BJ (cell line): ENCODE measurements at regions not wholly inside any gene's neighbourhood (a gene's known extent, or its start where the extent isn't known, plus 50 kb on each side); places are given as distances from the start of the nearest gene placed in this dataset.

Source experiments
- CTCF ChIA-PET: fragments of 350-600 bp; formaldehyde crosslinking; extraction: SDS; loops from one replicate; lab custom pipeline; 2021; ENCODE audit warnings: antibody characterized with exemption, inconsistent platforms; lab: Yijun Ruan, JAX
- POLR2A ChIA-PET: fragments of 300-600 bp; sonication (Branson Sonifier 250); formaldehyde crosslinking; extraction: SDS; loops from one replicate; lab custom pipeline; 2021; ENCODE audit warnings: antibody characterized with exemption; lab: Charles Lee
- DNase-seq: peaks from one replicate; pipeline ENCODE4 v3.0.0-alpha.2; 2011; ENCODE audit warnings: low read depth
- H3K27me3 ChIP-seq: 2 replicates; pipeline ENCODE4 v1.6.0; 2011; ENCODE audit warnings: low read length; ENCODE audit not compliant: control insufficient read depth, insufficient read depth
- H3K36me3 ChIP-seq: 2 replicates; pipeline ENCODE4 v1.5.1; 2011; ENCODE audit warnings: low read length; ENCODE audit not compliant: control insufficient read depth, insufficient read depth
- H3K4me3 ChIP-seq: 2 replicates; pipeline ENCODE4 v1.5.1; 2011; ENCODE audit warnings: low read depth, mild to moderate bottlenecking, control low read depth, low read length
- CTCF ChIP-seq: IDR thresholded peaks from 2 replicates; pipeline ENCODE4 v1.5.1; 2011; ENCODE audit warnings: low read depth, mild to moderate bottlenecking, control low read depth, inconsistent platforms, low read length, moderate library complexity; ENCODE audit not compliant: insufficient read depth

DNA sequence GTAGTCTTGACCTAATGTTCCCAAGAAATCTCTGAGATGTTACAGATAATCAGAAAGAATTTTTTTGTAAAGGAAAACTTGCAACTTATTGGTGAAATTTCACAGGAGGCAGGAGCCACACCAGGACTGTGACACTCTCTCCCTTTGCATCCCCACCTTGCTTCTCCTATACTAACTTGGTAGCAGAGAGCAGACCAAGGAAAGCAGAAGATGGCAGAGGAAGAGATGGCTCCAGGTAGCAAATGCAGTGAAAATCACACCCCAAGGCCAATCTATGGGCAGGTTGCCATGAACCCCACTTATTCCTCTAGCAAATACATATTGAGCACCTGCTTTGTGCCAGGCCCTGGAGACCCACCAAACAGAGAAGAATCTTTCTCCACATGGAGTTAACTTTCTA, 303.4 kb upstream of the C1orf174 start:
- CTCF ChIA-PET, result no interaction called here
- no peak for DNase-seq
- POLR2A ChIA-PET, result no interaction called here
- Histone ChIP-seq H3K27me3 (no peaks in the 10 kb centered on the region), H3K4me3 (no peak overlapping the region), H3K36me3 (no peaks in the 10 kb centered on the region)
- no peak for TF ChIP-seq CTCF

DNA sequence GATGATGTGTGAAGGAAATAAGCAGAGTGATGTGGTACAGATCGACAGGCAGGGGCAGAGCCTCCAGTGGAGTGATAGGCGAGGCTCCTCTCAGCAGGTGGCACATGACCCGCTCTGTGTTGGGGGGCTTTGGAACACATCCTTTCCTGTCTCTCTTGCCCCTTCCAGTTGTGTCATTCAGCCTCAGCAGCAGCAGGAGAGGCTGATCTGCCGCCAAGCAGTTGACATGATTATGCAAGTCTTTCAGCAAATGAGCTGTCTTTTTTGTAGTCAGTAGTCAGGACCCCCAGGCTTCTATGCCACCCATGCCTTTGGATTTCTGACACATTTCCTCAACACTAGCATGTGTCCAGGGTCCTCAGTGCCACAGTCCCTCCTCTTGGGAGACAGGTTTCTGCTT, 307.1 kb upstream of the C1orf174 start:
- H3K4me3 ChIP-seq, result no peak overlapping the region
- H3K27me3 ChIP-seq, result no peaks in the 10 kb centered on the region
- no peaks in the 10 kb centered on the region for H3K36me3 ChIP-seq
- TF ChIP-seq CTCF, result no peak
- no peak for DNase-seq
- ChIA-PET POLR2A (no interaction called here), CTCF (no interaction called here)

DNA sequence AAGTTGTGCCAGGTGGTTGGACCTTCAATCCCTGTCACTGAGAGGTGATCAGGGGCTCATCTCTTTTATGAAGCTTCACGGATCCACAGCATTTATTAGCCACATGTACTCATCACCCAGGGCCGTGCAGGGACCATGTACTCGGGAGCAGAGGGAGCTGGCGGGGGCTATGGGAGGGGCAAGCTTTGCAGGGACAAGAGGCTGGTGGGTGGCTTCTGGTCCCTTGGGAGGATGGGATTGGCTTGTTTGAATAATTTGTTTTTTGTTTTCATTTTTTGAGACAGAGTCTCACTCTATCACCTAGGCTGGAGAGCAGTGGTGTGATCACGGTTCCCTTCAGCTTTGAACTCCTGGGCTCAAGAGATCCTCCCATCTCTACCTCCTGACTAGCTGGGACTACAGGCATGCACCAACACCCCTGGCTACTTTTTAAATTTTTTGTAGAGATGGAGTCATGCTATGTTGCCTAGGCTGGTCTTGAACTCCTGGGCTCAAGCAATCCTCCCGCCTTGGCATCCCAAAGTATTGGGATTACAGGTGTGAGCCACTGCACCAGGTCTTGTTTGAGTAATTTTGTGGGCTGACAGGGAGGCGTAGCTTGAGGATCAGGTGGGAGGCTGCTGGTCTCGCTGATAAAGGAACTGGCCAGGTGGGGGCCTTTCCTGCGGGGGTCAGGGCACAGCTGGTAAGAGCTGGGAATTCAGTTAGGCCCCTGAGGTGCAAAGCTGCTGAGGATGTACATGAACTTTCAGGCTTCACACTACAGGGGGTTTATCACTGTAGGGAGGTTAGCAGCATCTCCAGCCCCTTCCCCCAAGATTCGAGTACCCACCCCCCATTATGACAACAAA, 308.0 kb upstream of the C1orf174 start:
- H3K36me3 ChIP-seq, result no peaks in the 10 kb centered on the region
- POLR2A ChIA-PET, result no interaction called here
- no peak for DNase-seq
- no peak for TF ChIP-seq CTCF
- no peaks in the 10 kb centered on the region for H3K27me3 ChIP-seq
- no peak overlapping the region for H3K4me3 ChIP-seq
- CTCF ChIA-PET, result no interaction called here

DNA sequence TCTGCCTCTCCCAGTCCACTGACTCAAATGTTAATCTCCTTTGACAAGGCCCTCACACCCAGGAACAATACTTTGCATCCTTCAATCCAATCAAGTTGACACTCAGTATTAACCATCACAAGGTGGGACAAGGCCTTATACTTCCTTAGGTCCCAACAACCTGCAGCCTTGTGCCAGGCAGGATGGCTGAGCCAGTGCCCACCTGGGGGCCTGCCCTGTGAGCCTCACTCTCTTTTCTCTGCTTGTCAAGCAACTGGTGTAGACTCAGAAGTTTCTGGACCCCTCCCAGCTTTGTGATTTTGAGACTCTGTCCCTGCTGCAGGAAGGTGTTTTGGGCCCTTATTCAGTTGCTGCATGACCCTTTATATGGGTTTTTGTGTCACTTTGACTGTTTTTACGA, 310.0 kb upstream of the C1orf174 start:
- CTCF ChIA-PET, result no interaction called here
- POLR2A ChIA-PET, result no interaction called here
- Histone ChIP-seq H3K4me3 (no peak overlapping the region), H3K27me3 (no peaks in the 10 kb centered on the region), H3K36me3 (no peaks in the 10 kb centered on the region)
- DNase-seq, result no peak
- no peak for TF ChIP-seq CTCF

GRCh38 chr1:4212796-4213195, 312.7 kb upstream of the C1orf174 start:
- Histone ChIP-seq H3K36me3 (no peaks in the 10 kb centered on the region), H3K27me3 (no peaks in the 10 kb centered on the region), H3K4me3 (no peak overlapping the region)
- ChIA-PET CTCF (no interaction called here), POLR2A (no interaction called here)
- DNase-seq, result no peak
- no peak for TF ChIP-seq CTCF
